ENCODE measurements at regions not wholly inside any gene's neighbourhood (a gene's known extent, or its start where the extent isn't known, plus 50 kb on each side); places are given as distances from the start of the nearest gene placed in this dataset.

DNA sequence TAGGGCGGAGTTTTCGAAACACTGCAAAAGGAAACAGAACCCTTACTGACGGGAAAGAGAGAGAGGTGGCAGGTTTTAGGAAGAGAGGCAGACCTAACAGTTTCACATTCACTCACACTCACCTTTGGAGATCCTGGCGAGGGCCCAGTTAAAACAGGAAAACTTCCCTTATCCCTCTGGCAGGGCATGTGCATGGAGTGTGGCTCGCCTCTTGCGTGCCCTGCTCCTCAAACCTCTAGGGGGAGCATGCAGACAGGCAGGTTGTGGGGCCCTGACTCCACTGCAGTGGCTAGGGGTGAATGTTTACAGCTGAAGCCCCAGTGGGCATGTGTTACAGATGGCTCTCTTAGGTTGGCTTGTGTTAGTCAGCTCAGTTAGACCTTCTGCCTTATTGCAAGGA lies 451.5 kb downstream of the UBE2NL start:
- DNase-seq (no peak), ATAC-seq (no peak)
- Histone ChIP-seq H3K36me3 (no peaks in the 10 kb centered on the region), H3K4me3 (no peak overlapping the region), H3K27ac (no peak overlapping the region), H3K4me1 (no peaks in the 10 kb centered on the region), H3K9me3 (no peaks in the 10 kb centered on the region), H3K27me3 (no peaks in the 10 kb centered on the region)
- TF ChIP-seq, protein P1, sequence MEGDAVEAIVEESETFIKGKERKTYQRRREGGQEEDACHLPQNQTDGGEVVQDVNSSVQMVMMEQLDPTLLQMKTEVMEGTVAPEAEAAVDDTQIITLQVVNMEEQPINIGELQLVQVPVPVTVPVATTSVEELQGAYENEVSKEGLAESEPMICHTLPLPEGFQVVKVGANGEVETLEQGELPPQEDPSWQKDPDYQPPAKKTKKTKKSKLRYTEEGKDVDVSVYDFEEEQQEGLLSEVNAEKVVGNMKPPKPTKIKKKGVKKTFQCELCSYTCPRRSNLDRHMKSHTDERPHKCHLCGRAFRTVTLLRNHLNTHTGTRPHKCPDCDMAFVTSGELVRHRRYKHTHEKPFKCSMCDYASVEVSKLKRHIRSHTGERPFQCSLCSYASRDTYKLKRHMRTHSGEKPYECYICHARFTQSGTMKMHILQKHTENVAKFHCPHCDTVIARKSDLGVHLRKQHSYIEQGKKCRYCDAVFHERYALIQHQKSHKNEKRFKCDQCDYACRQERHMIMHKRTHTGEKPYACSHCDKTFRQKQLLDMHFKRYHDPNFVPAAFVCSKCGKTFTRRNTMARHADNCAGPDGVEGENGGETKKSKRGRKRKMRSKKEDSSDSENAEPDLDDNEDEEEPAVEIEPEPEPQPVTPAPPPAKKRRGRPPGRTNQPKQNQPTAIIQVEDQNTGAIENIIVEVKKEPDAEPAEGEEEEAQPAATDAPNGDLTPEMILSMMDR (IDR thresholded peaks at IDR 0.05), result no peak
- intact Hi-C loops (cut with DNase I), result no loop called here

DNA sequence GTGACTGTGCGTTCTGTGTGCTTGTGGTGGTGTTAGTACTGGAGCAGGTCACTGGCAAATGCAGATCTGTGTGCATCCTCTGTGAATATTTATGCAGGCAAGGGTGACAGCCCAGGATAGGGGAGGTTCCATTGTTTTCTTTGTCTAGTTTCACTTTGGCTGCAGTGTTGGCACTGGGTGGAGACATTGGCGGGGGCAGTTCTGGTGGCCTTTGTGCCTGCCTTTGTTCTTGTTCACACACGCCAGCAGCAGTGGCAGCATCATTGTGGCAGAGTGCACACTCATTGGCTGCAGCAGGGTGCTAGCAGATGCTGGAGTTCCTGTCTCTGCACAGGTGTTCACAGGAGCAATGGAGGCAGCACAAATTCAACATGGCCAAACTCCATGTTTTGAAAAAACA lies 495.3 kb downstream of the UBE2NL start:
- Histone ChIP-seq H3K4me1 (no peaks in the 10 kb centered on the region), H3K9me3 (no peaks in the 10 kb centered on the region), H3K36me3 (no peaks in the 10 kb centered on the region), H3K27me3 (no peaks in the 10 kb centered on the region), H3K4me3 (no peak overlapping the region), H3K27ac (no peak overlapping the region)
- TF ChIP-seq, protein P1 (IDR thresholded peaks at IDR 0.05), result no peak
- intact Hi-C loops (cut with DNase I), result no loop called here
- DNase-seq, result no peak
- no peak for ATAC-seq

DNA sequence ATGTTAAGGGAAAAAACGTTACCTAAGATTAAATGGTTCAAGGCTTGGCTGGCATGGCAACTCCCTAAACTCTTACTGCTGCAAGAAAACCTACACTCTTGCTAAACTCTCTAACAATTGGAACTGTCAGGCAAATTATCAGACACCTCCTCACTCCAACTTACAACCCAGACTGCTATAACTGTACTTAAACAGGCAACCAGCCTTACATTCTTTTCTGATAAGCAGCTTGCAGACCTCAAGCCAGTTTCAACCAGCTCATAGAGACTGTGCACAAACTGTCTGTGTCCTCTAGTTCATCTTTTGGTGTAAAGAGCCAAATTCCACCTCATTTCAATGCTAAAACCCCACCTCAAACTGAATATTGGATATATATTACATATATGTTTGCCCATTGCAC lies 504.9 kb downstream of the UBE2NL start:
- H3K36me3 ChIP-seq, result no peaks in the 10 kb centered on the region

More for the DNA sequence above, 504.9 kb downstream of the UBE2NL start:
- Histone ChIP-seq H3K27ac (no peak overlapping the region), H3K4me3 (no peak overlapping the region), H3K9me3 (no peaks in the 10 kb centered on the region), H3K4me1 (no peaks in the 10 kb centered on the region), H3K27me3 (no peaks in the 10 kb centered on the region)
- intact Hi-C loops (cut with DNase I), result no loop called here
- no peak for DNase-seq
- ATAC-seq, result no peak
- TF ChIP-seq, protein P1 (IDR thresholded peaks at IDR 0.05), result no peak
